ENCODE measurements at regions not wholly inside any gene's neighbourhood (a gene's known extent, or its start where the extent isn't known, plus 50 kb on each side); places are given as distances from the start of the nearest gene placed in this dataset.

DNA sequence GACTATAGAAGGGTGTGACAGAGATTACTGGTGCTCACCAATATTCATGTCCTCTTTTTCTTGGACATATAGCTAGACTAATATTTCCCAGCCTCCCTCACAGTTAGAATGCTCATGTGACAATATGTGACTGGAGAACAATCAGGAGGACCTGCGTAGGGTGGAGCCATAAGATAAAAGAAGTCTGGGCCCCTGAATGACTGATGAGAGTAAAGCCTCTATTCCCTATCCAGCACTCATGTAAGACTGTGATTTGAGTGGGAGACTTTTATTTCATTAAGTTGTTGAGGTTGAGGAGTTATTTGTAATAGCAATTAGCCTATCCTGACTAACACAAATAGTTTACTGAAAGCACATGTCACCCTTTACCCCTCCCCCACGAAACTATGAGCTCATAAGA, 1247.1 kb upstream of the TENM4 start:
- TF ChIP-seq, protein P1, sequence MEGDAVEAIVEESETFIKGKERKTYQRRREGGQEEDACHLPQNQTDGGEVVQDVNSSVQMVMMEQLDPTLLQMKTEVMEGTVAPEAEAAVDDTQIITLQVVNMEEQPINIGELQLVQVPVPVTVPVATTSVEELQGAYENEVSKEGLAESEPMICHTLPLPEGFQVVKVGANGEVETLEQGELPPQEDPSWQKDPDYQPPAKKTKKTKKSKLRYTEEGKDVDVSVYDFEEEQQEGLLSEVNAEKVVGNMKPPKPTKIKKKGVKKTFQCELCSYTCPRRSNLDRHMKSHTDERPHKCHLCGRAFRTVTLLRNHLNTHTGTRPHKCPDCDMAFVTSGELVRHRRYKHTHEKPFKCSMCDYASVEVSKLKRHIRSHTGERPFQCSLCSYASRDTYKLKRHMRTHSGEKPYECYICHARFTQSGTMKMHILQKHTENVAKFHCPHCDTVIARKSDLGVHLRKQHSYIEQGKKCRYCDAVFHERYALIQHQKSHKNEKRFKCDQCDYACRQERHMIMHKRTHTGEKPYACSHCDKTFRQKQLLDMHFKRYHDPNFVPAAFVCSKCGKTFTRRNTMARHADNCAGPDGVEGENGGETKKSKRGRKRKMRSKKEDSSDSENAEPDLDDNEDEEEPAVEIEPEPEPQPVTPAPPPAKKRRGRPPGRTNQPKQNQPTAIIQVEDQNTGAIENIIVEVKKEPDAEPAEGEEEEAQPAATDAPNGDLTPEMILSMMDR (IDR thresholded peaks at IDR 0.05; ENCODE audit: insufficient read depth, low read length), result no peak
- TF ChIP-seq POLR2AphosphoS5 (IDR thresholded peaks at IDR 0.05; ENCODE audit: low read depth), result no peak

Data from HL-60 (cell line).